Memory B cell (primary cell): ENCODE measurements at regions not wholly inside any gene's neighbourhood (a gene's known extent, or its start where the extent isn't known, plus 50 kb on each side); places are given as distances from the start of the nearest gene placed in this dataset.

Experiments
- ATAC-seq: fragments of 150-1000 bp; cut with Tn5 transposase; 2 replicates; pipeline ENCODE4 v1.10.0; 2021; ENCODE audit warnings: low read depth, mild to moderate bottlenecking, moderate library complexity
- DNase-seq, 2 donors: peaks; one replicate each; pipeline ENCODE4 v3.0.0; 2022; ENCODE audit warnings: low spot score in 2 of 2
- H3K27ac Mint-ChIP-seq: one replicate; pipeline ENCODE4 v1.8.0; 2022; ENCODE audit warnings: mild to moderate bottlenecking, moderate library complexity, mixed read lengths
- H3K27me3 Mint-ChIP-seq: one replicate; pipeline ENCODE4 v1.8.0; 2022; ENCODE audit warnings: mixed read lengths
- H3K36me3 Mint-ChIP-seq: one replicate; pipeline ENCODE4 v1.8.0; 2022; ENCODE audit warnings: mild to moderate bottlenecking, mixed read lengths
- H3K4me1 Mint-ChIP-seq: one replicate; pipeline ENCODE4 v1.8.0; 2022; ENCODE audit warnings: mixed read lengths
- H3K4me3 Mint-ChIP-seq: one replicate; pipeline ENCODE4 v1.8.0; 2022; ENCODE audit warnings: mild to moderate bottlenecking, moderate library complexity, mixed read lengths
- H3K9me3 Mint-ChIP-seq: one replicate; pipeline ENCODE4 v1.8.0; 2022; ENCODE audit warnings: mixed read lengths

DNA sequence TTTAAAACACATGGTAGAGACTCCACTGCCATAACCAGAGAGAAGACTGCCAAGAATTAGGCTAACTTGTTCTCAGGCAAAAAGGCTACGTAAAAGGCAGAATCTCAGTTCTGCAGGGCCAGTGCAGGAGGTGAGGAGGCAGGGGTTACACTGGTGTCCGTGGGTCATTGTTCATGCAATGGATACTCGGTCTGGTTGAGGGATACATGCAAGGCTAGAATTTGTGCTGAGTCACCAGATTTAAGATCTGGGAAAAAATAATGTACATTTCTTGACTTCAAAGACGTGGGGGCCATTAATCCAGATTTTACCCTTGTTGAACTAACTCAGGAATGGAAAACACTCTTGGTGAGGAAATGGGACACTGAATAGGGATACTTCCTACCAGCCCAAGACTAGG lies 52.3 kb upstream of the DPH5 start:
- Mint-ChIP-seq H3K4me1 (peaks cover 17% of the 10 kb centered on the region), H3K27me3 (no peaks in the 10 kb centered on the region), H3K27ac (no peak overlapping the region), H3K36me3 (peaks cover 16% of the 10 kb centered on the region), H3K4me3 (no peak overlapping the region), H3K9me3 (no peaks in the 10 kb centered on the region)
- ATAC-seq = no peak
- no peak for DNase-seq

DNA sequence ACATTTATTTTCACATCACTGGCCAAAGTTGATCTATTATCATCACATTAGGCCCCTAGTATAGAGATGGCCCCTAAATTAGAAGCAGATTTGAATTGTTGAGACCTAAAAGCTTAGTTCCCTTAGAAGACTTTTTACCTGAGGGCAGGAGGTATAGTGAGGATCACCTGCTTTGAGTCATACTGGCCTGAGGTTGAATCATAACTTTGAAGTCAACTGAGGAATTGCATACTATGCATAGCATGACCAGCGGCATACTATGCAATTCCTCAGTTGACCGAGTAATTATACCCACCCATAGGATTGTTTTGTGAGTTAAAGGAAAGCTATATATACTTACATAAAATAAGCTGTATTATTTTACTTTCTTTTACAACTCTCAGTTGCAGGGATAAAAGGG lies 50.3 kb upstream of the DPH5 start:
- H3K4me1 Mint-ChIP-seq = peaks cover 19% of the 10 kb centered on the region
- H3K36me3 Mint-ChIP-seq = peaks cover 15% of the 10 kb centered on the region
- ATAC-seq (no peak), DNase-seq (no peak)
- H3K27me3 Mint-ChIP-seq = no peaks in the 10 kb centered on the region
- H3K4me3 Mint-ChIP-seq = no peak overlapping the region
- H3K9me3 Mint-ChIP-seq = no peaks in the 10 kb centered on the region
- no peak overlapping the region for H3K27ac Mint-ChIP-seq
